ENCODE measurements at regions not wholly inside any gene's neighbourhood (a gene's known extent, or its start where the extent isn't known, plus 50 kb on each side); places are given as distances from the start of the nearest gene placed in this dataset.

GRCh38 chr12:78739653-78740052 is 124.9 kb upstream of the SYT1 start:
- no peak for TF ChIP-seq HOXB5 (CRISPR knock-in tag; IDR thresholded peaks at IDR 0.05)
- no peak for TF ChIP-seq CEBPB (IDR thresholded peaks at IDR 0.05)
- TF ChIP-seq CTCF (IDR thresholded peaks at IDR 0.05) = no peak
- TF ChIP-seq USF2 (IDR thresholded peaks at IDR 0.05) = no peak
- TF ChIP-seq MAZ (IDR thresholded peaks at IDR 0.05; ENCODE audit: borderline replicate concordance, low read depth, low read length) = no peak
- TF ChIP-seq RAD21 (conservative IDR thresholded peaks at IDR 0.05 in 1 of 2, IDR thresholded peaks at IDR 0.05 in 1 of 2) = no peak
- TF ChIP-seq MAFK (IDR thresholded peaks at IDR 0.05; ENCODE audit: partially characterized antibody) = no peak
- no peak for TF ChIP-seq KDM1A (IDR thresholded peaks at IDR 0.05; ENCODE audit: low read depth)
- TF ChIP-seq FOSL2 (IDR thresholded peaks at IDR 0.05) = no peak
- TF ChIP-seq FOSL2 (CRISPR knock-in tag; IDR thresholded peaks at IDR 0.05) = no peak
